ENCODE measurements at regions not wholly inside any gene's neighbourhood (a gene's known extent, or its start where the extent isn't known, plus 50 kb on each side); places are given as distances from the start of the nearest gene placed in this dataset.

DNA sequence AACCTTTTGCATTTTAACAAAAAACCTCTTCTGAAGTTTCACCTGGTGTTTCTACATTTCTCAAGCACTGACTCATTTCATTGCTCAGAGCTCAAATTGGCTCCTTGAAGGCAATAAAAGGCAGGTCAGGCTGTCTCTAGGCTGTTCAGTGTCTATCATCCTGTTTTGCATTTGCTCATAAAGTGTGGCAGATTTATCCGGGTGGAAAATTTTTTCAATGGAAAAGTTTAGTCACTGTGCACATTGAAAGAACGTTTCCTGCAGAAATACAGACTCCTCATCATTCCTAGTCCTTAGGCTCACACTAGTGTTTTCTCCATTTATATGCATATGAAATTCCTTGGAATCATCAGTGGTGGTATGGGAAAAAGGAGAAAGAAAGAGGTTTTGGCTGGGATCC is 114.2 kb upstream of the DGKB start:
- Mint-ChIP-seq H3K27ac (no peak overlapping the region), H3K27me3 (no peaks in the 10 kb centered on the region), H3K4me3 (no peak overlapping the region), H3K4me1 (no peaks in the 10 kb centered on the region), H3K9me3 (no peaks in the 10 kb centered on the region), H3K36me3 (ENCODE audit: low read depth) (no peaks in the 10 kb centered on the region)
- ChIA-PET POLR2A (no interaction called here), CTCF (interaction anchor here (1.6 kb wide), 1 partner anchor 11 kb away, joined by 5 read pairs; no protein-coding TSS in a partner anchor)
- TF ChIP-seq, protein P1, sequence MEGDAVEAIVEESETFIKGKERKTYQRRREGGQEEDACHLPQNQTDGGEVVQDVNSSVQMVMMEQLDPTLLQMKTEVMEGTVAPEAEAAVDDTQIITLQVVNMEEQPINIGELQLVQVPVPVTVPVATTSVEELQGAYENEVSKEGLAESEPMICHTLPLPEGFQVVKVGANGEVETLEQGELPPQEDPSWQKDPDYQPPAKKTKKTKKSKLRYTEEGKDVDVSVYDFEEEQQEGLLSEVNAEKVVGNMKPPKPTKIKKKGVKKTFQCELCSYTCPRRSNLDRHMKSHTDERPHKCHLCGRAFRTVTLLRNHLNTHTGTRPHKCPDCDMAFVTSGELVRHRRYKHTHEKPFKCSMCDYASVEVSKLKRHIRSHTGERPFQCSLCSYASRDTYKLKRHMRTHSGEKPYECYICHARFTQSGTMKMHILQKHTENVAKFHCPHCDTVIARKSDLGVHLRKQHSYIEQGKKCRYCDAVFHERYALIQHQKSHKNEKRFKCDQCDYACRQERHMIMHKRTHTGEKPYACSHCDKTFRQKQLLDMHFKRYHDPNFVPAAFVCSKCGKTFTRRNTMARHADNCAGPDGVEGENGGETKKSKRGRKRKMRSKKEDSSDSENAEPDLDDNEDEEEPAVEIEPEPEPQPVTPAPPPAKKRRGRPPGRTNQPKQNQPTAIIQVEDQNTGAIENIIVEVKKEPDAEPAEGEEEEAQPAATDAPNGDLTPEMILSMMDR (IDR thresholded peaks at IDR 0.05): no peak
- ATAC-seq (ENCODE audit: low read depth) (no peak), DNase-seq (no peak)
- intact Hi-C loops (cut with micrococcal nuclease): no loop called here

DNA sequence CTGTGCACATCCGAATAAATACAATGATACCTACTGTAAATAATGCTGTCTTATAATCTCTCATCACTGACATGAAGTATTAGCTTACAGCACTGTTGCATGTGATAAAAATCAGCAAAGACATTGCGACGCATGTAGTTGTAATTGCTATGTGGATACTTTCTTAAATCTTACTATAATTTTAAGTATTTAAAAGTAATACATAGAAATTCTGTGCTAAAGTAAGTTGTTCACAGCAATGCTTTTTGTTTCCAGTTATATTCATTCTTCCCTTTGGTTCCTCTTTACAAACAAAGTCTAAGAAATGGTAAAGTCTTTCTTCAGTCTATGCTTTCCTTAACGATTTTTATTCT is 113.7 kb upstream of the DGKB start:
- H3K9me3 Mint-ChIP-seq: no peaks in the 10 kb centered on the region
- TF ChIP-seq, protein P1 (IDR thresholded peaks at IDR 0.05): no peak
- H3K4me3 Mint-ChIP-seq: no peak overlapping the region
- no peaks in the 10 kb centered on the region for H3K27me3 Mint-ChIP-seq
- H3K36me3 Mint-ChIP-seq (ENCODE audit: low read depth): no peaks in the 10 kb centered on the region
- H3K4me1 Mint-ChIP-seq: no peaks in the 10 kb centered on the region
- intact Hi-C loops (cut with micrococcal nuclease): no loop called here
- ChIA-PET CTCF (interaction anchor here (1.1 to 1.6 kb wide), 3 partner anchors 10 to 1735 kb away, joined by 3 to 5 read pairs (median 3); no protein-coding TSS in a partner anchor), POLR2A (no interaction called here)
- no peak for DNase-seq
- ATAC-seq (ENCODE audit: low read depth): no peak
- H3K27ac Mint-ChIP-seq: no peak overlapping the region

DNA sequence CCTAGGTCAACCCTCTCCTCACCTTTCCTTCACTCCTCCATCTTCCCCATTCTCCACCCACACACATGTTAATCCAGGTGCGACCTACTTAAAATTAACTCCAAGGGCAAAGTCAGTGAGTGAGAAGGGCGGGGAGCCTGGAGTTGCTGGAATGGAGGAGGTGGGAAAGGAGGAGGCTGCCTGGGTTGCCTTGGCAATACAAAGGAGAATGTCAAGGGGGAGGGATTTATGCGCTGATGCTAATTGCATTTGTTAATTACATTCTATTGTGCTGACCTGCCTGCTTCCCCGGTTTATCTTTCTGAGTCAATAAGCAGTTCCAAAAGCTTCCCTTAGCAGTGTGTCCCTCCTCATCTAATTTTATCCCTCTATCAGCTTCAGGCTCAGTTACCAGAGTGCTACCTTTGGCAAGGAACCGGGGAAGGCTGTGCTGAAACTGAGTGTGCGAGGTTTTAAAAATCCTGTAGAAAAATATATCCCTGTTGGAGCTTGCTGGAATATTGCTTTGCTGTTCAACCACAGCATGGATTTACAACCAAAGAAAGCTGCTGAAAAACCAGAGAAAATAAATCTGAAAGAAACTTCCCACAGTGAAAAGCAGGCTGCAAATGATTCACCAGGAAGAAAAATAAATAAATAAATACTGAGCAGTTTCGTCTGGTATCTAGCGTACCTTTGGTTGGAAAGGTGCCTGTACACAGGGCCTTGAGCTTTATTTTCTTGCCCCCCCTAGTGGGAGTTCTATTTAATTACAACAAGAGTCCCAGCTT is 113.2 kb upstream of the DGKB start:
- intact Hi-C loops (cut with micrococcal nuclease): no loop called here
- Mint-ChIP-seq H3K4me1 (no peaks in the 10 kb centered on the region), H3K9me3 (no peaks in the 10 kb centered on the region), H3K27me3 (no peaks in the 10 kb centered on the region), H3K27ac (no peak overlapping the region), H3K36me3 (ENCODE audit: low read depth) (no peaks in the 10 kb centered on the region), H3K4me3 (no peak overlapping the region)
- ChIA-PET CTCF (interaction anchor here (1.1 to 1.6 kb wide), 3 partner anchors 10 to 1734 kb away, joined by 3 to 5 read pairs (median 3); no protein-coding TSS in a partner anchor), POLR2A (no interaction called here)
- TF ChIP-seq, protein P1 (IDR thresholded peaks at IDR 0.05): no peak
- DNase-seq: no peak
- ATAC-seq (ENCODE audit: low read depth): peak; percentile 45

DNA sequence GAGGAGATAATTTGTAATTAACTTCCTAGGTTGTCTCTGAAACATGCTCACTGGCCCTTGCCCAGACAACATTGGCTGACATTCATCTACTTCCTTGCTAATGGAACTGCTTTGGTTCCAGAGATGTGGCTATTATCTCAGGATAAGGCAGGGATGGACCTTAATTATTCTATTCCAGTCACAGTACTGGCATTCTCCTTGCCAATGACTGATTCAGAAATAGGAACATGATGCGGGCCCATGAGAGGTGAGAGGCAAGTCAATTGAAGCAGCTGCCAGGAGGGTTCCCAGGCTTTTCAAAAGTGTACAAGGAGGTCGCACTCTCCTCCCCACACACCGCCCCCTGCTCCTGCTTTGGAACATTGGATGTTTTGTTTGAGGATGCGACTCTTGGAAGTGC is 109.6 kb upstream of the DGKB start:
- no peaks in the 10 kb centered on the region for H3K4me1 Mint-ChIP-seq
- intact Hi-C loops (cut with micrococcal nuclease): no loop called here
- no peaks in the 10 kb centered on the region for H3K9me3 Mint-ChIP-seq
- no peak for DNase-seq
- no peaks in the 10 kb centered on the region for H3K36me3 Mint-ChIP-seq (ENCODE audit: low read depth)
- CTCF ChIA-PET: no interaction called here
- H3K27me3 Mint-ChIP-seq: no peaks in the 10 kb centered on the region
- H3K27ac Mint-ChIP-seq: no peak overlapping the region
- no peak for ATAC-seq (ENCODE audit: low read depth)
- POLR2A ChIA-PET: no interaction called here
- TF ChIP-seq, protein P1 (IDR thresholded peaks at IDR 0.05): no peak
- H3K4me3 Mint-ChIP-seq: no peak overlapping the region

DNA sequence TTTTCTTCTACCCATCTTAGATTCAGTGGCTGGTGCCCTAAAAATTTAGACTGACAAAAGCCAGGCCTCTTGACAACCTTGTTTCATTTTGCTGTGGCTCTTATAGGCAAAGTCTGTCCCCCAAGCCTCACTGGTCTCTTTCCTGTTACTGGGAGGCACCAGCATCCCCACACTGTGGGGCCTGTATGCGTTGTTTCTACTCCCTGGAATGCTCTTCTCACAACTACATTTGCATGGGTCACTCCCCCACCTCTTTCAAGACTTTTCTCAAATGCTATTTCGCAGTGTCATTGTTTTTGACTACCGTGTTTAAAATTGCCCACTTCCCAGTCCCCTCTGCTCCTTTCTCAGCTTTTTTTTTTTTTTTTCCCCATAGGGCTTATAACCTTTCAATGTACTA is 108.7 kb upstream of the DGKB start:
- Mint-ChIP-seq H3K4me3 (no peak overlapping the region), H3K27me3 (no peaks in the 10 kb centered on the region), H3K9me3 (no peaks in the 10 kb centered on the region), H3K4me1 (no peaks in the 10 kb centered on the region), H3K27ac (no peak overlapping the region), H3K36me3 (ENCODE audit: low read depth) (no peaks in the 10 kb centered on the region)
- TF ChIP-seq, protein P1 (IDR thresholded peaks at IDR 0.05): no peak
- POLR2A ChIA-PET: no interaction called here
- CTCF ChIA-PET: no interaction called here
- ATAC-seq (ENCODE audit: low read depth) (no peak), DNase-seq (no peak)
- intact Hi-C loops (cut with micrococcal nuclease): no loop called here
